GM21381 (cell line): ENCODE measurements at regions not wholly inside any gene's neighbourhood (a gene's known extent, or its start where the extent isn't known, plus 50 kb on each side); places are given as distances from the start of the nearest gene placed in this dataset.

ENCODE experiments used
- ATAC-seq: cut with Tn5 transposase; IDR thresholded peaks from one replicate; pipeline ENCODE4 v1.9.1; 2021; ENCODE audit warnings: mild to moderate bottlenecking, moderate library complexity; ENCODE audit not compliant: unreplicated experiment

- no peak for ATAC-seq
Measured at GRCh38 chr7:85525676-85526075, 338.8 kb upstream of the SEMA3D start.

DNA sequence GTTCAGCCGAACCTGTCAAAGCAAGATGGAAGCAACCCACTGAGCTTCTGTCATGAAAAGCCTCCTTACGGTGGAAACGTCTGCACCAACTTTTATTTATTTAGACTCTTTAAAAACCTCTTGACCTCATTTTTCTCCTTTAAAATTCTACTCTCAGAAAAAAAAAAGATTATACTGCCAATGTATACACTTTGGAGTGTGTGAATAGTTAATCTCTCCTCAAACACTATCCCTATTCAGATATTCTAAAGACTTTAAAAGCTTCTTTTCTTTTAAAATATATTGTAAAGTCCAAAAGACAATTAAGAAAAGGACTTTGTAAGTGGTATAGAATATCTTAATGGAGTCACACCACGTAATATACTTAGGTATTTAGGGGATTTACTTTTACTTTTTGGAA lies 335.2 kb upstream of the SEMA3D start:
- ATAC-seq = no peak

- no peak for ATAC-seq
Measured at GRCh38 chr7:85521108-85521694, 334.3 kb upstream of the SEMA3D start.

GRCh38 chr7:85520175-85520574 lies 333.3 kb upstream of the SEMA3D start:
- no peak for ATAC-seq

- ATAC-seq = no peak
Measured at GRCh38 chr7:85516675-85517074, 329.8 kb upstream of the SEMA3D start.

- no peak for ATAC-seq
Measured at GRCh38 chr7:85512790-85513189, 325.9 kb upstream of the SEMA3D start.

DNA sequence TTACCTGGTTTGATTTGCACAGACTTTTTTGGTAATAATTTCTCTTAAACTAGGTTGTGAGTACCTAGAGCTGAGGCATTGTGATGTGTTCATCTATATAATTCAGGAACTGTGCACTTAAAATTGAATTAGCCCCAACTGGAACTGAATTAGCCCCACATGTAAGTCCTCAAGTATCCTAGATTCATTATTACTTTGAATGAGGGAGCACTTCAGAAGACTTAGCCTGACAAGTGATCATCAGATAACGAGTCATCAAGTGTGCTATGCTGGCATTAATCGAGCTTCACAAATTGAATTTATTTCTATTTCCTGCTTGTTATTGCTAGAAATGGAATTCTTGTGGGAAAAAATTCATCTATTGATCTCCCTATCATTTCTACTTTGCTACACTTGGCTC lies 323.4 kb upstream of the SEMA3D start:
- ATAC-seq = no peak

DNA sequence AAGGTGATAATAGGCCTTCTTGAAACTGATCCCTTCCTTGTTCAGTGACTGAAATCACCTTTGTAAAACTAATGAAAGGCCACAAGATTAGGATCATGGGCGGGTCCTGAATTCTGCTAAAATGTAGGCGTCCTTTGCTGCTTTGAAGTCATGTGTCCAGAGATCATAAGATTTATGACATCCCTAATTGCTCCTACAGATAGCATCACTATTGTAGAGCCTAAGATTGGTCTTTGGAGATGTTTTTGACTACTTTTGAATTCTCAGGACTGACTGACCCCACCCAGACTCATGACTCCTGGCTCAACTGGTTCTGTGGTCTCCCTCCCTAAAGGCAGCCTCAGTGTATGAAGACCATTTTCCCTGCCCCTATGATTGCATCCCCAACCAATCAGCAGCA lies 322.6 kb upstream of the SEMA3D start:
- ATAC-seq = no peak

- no peak for ATAC-seq
Measured at GRCh38 chr7:85508642-85509410, 322.0 kb upstream of the SEMA3D start.

GRCh38 chr7:85498031-85498430 lies 311.2 kb upstream of the SEMA3D start:
- ATAC-seq = no peak

- ATAC-seq = no peak
Measured at GRCh38 chr7:85489498-85489897, 302.6 kb upstream of the SEMA3D start.

GRCh38 chr7:85488406-85488805 lies 301.6 kb upstream of the SEMA3D start:
- ATAC-seq = no peak

GRCh38 chr7:85483177-85483576 lies 296.3 kb upstream of the SEMA3D start:
- no peak for ATAC-seq

- ATAC-seq = no peak
Measured at GRCh38 chr7:85480666-85481065, 293.8 kb upstream of the SEMA3D start.

DNA sequence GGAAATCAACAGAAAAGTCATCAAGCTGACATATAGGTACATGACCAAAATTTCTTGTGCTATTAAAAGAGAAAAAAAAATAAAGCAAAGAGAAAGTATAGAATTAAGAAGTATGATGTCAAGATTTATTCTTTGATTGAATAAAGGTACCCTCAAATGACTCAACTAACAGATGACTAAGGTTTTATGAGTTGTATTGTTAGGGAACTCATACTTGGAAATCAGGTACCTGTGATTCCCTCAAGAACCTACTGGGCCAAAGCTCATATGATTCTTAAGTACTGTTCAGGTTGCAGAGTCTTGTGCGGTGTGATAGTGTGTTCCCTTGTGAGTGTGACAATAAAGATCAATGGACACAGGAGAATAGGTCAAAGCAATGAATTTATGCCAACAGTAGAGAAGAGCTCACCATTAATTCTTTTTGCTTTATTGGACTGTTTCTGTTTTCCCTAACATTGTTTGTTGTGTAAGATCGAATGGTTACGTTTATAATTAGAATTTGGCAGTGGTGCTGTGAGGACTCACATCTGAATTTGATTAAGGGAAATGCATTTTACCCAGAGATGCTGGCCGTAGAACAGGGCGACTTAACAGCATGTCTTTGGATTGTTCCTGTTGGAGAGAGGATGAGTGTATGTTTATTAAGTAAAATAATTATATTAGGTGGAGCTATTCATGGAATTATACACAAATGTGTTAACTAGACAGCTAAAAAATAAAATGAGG lies 293.2 kb upstream of the SEMA3D start:
- no peak for ATAC-seq

GRCh38 chr7:85478530-85478929 lies 291.7 kb upstream of the SEMA3D start:
- ATAC-seq = no peak

- no peak for ATAC-seq
Measured at GRCh38 chr7:85475476-85475875, 288.6 kb upstream of the SEMA3D start.

GRCh38 chr7:85475071-85475470 lies 288.2 kb upstream of the SEMA3D start:
- no peak for ATAC-seq

- no peak for ATAC-seq
Measured at GRCh38 chr7:85474234-85474633, 287.4 kb upstream of the SEMA3D start.

GRCh38 chr7:85471740-85472139 lies 284.9 kb upstream of the SEMA3D start:
- ATAC-seq = no peak

DNA sequence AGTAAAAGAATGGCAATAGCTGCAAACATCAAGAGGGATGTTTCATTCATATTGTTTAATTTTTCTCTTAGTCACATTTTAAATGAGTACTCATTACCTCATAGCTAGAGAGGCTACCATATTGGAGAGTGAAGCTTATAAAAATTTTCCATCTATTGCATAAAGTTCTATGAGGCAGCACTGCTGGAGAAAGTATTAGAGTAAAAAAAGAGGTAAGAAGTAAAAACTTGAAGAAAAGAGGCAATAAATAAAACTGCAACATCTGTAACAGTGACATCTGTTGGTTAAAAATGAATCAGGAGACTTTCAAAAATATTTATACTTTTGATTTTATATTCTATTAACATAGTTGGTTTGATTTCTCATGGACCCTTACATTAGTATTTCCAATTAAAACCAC lies 284.5 kb upstream of the SEMA3D start:
- ATAC-seq = no peak

DNA sequence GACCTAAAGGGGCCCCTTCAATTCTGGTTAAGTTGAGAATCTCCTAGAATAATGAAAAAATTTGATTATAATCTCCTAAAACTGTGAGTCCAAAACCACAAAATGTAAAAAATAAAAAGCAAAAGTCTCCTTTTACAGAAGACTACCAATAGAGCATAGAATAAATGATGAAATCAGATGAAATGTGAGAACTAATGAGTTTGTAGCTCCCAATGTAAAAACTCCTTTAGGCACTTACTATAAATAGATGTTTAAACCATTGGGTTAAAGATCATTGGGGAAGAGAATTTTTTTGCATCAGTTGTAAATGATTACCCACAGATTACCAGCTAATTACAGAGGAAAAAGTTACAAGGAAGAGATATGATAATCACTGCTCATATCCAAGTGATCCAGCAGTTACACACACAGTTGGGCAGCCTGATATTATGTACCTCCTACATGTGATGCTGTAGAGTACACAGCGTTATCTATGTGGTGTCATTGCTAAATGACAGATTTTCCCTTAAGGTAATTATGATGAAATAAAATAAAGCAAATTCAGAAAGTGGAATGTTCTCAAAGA lies 282.7 kb upstream of the SEMA3D start:
- no peak for ATAC-seq
